Liver (tissue), 3 donors: ENCODE measurements at regions not wholly inside any gene's neighbourhood (a gene's known extent, or its start where the extent isn't known, plus 50 kb on each side); places are given as distances from the start of the nearest gene placed in this dataset.

ENCODE experiments used
- JUND ChIP-seq, 2 donors: IDR thresholded peaks; 2 replicates each; pipeline ENCODE4 v1.6.1; 2016; ENCODE audit warnings: antibody characterized with exemption in 2 of 2
- MAX ChIP-seq: IDR thresholded peaks from 2 replicates; pipeline ENCODE4 v1.6.1; 2016; ENCODE audit warnings: antibody characterized with exemption
- TF ChIP-seq, protein P1 (sequence below): fragments of 150-350 bp; IDR thresholded peaks from 2 replicates; pipeline ENCODE4 v1.5.1; 2017; ENCODE audit warnings: improper control_type of control experiment, low read depth, low read length; ENCODE audit not compliant: missing input control
- donor health status: healthy.
- donor health status: healthy.

DNA sequence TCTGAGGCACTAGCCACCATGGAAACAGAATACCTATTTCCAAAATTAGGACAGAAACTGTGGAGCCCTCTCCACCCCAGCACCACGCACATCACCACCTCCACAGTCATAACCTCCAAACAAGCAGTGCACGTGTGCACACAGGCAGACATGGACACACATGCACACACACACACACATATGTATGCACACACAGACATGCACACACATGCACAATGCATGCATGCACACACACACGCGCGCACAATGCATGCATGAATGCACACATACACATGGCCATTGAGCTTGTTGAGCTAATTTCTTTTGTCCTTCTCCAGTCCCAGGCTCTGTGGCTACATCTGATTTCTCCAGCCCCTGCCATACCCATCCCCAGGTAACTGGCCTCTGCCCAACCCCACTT lies 161.6 kb upstream of the EPB41L3 start:
- TF ChIP-seq, protein P1, sequence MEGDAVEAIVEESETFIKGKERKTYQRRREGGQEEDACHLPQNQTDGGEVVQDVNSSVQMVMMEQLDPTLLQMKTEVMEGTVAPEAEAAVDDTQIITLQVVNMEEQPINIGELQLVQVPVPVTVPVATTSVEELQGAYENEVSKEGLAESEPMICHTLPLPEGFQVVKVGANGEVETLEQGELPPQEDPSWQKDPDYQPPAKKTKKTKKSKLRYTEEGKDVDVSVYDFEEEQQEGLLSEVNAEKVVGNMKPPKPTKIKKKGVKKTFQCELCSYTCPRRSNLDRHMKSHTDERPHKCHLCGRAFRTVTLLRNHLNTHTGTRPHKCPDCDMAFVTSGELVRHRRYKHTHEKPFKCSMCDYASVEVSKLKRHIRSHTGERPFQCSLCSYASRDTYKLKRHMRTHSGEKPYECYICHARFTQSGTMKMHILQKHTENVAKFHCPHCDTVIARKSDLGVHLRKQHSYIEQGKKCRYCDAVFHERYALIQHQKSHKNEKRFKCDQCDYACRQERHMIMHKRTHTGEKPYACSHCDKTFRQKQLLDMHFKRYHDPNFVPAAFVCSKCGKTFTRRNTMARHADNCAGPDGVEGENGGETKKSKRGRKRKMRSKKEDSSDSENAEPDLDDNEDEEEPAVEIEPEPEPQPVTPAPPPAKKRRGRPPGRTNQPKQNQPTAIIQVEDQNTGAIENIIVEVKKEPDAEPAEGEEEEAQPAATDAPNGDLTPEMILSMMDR: no peak
- TF ChIP-seq MAX: no peak
- no peak for TF ChIP-seq JUND (IDR thresholded peaks at IDR 0.05)
